ENCODE measurements at regions not wholly inside any gene's neighbourhood (a gene's known extent, or its start where the extent isn't known, plus 50 kb on each side); places are given as distances from the start of the nearest gene placed in this dataset.

DNA sequence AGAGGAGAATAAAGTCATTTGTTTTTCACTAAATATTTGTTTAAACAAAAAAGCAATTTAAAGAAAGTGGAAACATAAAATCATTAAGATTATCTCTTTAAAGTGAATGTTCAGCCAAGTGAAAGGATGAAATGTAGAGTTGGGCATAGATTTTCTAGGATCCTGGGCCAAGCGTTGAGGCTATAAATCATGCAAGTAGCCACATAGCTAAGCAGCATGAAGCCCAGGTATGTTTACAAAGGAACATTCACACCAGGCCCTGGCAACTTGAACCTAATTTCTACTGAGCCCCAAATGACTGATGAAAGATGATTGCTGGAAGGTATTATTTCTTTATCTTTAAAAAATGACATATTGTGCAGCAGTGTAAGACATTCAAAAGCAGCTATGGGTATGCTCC, 461.8 kb downstream of the MAT2B start:
- no peak for DNase-seq (ENCODE audit: low spot score)
- Histone ChIP-seq H3K4me3 (no peak overlapping the region), H3K27ac (no peak overlapping the region)
- TF ChIP-seq, protein P1, sequence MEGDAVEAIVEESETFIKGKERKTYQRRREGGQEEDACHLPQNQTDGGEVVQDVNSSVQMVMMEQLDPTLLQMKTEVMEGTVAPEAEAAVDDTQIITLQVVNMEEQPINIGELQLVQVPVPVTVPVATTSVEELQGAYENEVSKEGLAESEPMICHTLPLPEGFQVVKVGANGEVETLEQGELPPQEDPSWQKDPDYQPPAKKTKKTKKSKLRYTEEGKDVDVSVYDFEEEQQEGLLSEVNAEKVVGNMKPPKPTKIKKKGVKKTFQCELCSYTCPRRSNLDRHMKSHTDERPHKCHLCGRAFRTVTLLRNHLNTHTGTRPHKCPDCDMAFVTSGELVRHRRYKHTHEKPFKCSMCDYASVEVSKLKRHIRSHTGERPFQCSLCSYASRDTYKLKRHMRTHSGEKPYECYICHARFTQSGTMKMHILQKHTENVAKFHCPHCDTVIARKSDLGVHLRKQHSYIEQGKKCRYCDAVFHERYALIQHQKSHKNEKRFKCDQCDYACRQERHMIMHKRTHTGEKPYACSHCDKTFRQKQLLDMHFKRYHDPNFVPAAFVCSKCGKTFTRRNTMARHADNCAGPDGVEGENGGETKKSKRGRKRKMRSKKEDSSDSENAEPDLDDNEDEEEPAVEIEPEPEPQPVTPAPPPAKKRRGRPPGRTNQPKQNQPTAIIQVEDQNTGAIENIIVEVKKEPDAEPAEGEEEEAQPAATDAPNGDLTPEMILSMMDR (IDR thresholded peaks at IDR 0.05): no peak

DNA sequence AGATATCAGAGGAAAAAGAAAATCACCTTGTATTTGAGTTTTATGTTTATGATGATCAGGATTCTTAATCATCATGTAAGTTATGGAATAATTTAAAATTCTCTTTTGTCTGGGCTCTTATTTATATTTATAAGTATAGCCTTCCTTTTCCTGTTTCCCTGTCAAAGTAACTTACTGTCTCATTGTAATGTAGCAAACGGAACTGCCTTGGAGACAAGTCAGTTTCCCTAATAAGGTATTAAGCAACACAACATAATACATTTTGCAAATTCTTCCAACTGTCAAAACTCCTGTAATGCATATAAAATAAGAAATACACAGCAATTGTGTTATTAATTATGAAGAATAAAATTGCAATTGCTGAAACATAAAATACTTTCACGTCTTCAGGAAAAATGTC, 463.2 kb downstream of the MAT2B start:
- TF ChIP-seq, protein P1 (IDR thresholded peaks at IDR 0.05): no peak
- H3K27ac ChIP-seq: no peak overlapping the region
- DNase-seq (ENCODE audit: low spot score): no peak
- H3K4me3 ChIP-seq: no peak overlapping the region

DNA sequence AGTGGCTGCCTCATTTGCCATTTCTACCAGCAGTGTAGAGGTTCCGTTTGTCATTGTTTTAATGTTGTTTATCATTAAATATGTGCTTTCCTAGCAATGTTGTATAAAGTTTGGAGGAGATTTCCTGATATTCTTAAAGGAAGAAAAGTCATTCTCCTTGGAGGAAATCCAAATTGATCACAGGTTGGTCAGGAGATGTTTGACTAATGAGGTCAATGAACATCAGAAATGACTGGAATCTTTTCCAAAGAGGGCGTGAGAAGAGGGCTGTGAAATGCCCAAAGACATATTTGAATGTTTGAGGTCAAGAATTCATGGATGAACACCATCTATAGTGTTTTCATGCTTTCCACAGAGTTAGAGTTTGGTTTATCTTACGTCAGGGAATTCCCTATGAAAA, 471.3 kb downstream of the MAT2B start:
- TF ChIP-seq, protein P1 (IDR thresholded peaks at IDR 0.05): no peak
- Histone ChIP-seq H3K27ac (no peak overlapping the region), H3K4me3 (no peak overlapping the region)
- DNase-seq (ENCODE audit: low spot score): no peak

DNA sequence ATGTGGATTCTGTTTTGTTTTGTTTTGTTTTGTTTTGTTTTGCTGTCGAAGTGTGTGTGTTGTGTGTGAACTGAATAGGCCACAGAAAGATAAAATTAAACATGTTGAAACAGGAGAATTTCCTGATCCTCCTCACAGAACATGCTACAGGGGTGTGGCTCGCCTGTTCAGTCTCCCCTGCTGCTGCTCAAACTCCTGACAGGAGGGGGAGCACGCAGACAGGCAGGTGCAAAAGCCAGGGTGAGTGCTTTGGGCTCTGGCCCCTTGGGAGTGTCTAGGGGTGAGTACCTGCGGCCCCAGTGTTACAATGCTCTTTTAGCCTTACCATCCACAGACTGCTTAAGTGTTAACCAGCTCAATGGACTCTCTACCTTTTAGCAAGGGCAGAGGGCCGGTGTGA, 473.5 kb downstream of the MAT2B start:
- Histone ChIP-seq H3K4me3 (no peak overlapping the region), H3K27ac (no peak overlapping the region)
- TF ChIP-seq, protein P1 (IDR thresholded peaks at IDR 0.05): no peak
- DNase-seq (ENCODE audit: low spot score): no peak

DNA sequence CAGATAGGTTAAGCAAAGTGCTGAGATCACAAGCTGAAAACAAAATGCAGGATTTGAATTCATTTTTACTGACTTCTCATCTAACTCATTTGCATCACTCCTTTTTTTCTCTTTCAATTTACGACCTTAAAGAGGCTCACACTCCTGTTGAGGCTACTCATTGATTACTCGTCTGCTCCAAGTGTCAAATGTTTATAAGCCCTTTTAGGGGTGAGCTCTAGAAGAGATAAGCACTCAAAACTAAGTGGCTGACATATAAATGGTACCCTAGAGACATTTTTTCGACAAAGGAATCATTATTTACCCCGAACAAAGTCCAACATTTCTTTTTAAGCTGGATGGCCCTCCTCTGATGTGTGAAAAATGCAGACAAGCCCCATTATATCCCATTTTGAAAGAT, 483.1 kb downstream of the MAT2B start:
- H3K27ac ChIP-seq: no peak overlapping the region
- DNase-seq (ENCODE audit: low spot score): no peak
- TF ChIP-seq, protein P1 (IDR thresholded peaks at IDR 0.05): no peak
- no peak overlapping the region for H3K4me3 ChIP-seq

DNA sequence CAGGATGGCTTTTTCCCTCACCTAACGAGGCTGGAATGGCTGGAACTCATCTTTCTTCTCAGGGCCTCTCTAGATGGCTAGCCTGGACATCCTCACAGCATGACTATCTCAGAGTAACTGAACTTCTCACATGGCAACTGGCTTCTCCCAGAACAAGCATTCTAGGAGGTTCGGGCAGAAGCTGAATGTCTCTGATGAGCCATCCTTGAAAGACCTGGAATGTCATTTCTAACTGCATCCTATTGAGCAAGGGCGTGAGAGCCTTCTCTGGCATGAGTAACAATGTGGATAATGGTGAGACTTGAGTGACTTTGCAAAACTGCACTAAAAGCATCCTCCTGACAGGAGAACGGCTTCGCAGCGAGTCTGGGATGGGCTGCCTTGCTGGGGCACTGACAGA, 487.7 kb downstream of the MAT2B start:
- no peak overlapping the region for H3K27ac ChIP-seq
- H3K4me3 ChIP-seq: no peak overlapping the region
- DNase-seq (ENCODE audit: low spot score): no peak
- TF ChIP-seq, protein P1 (IDR thresholded peaks at IDR 0.05): no peak

DNA sequence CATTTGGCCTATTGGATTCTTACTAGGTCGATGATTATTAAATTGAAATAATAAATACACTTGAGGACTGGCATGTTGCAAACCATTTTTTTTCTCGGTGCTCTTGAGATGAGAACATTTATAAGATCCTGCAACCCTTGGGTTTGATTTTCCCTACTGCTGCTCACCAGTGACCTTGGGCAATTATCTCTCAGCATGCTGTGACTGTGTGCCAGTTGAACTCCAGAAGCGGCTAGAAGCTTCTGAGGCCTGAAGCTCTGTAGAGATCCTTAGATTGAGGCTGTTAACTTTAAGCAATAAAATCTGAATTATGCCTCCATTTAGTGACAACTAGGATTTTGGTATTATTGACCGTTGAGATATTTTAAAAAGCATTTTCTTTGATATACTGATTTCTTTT, 489.8 kb downstream of the MAT2B start:
- no peak overlapping the region for H3K4me3 ChIP-seq
- DNase-seq (ENCODE audit: low spot score): no peak
- TF ChIP-seq, protein P1 (IDR thresholded peaks at IDR 0.05): no peak
- no peak overlapping the region for H3K27ac ChIP-seq
